GM12874 (cell line): ENCODE measurements at regions not wholly inside any gene's neighbourhood (a gene's known extent, or its start where the extent isn't known, plus 50 kb on each side); places are given as distances from the start of the nearest gene placed in this dataset.

Experiments
- CTCF ChIP-seq: IDR thresholded peaks from 2 replicates; pipeline ENCODE4 v1.5.1; 2011; ENCODE audit warnings: low read depth, mild to moderate bottlenecking, control low read depth, low read length, moderate library complexity; ENCODE audit not compliant: insufficient read depth

GRCh38 chr18:38843291-38843690 lies 1277.7 kb upstream of the CELF4 start:
- no peak for TF ChIP-seq CTCF

- TF ChIP-seq CTCF, result no peak
These were observed 1260.6 kb upstream of the CELF4 start for GRCh38 chr18:38826247-38826646.

DNA sequence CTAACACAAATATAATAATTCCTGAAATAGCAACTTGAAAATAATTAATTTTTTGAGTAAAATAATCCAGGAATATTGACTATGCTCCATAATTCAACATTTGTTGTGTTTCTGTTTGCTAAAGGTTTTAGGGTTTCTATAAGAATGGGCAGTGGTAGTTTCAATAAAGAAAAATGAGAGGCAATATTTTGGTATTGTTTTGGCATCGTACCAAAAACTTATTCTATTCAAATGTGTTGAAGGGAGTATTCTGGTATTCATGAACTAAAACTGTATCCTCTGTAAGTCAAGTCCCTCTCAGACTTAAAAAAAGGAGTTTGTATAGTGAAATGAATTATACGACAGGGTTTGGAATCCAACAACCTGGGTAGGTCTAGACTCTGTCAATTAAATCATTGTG lies 1245.6 kb upstream of the CELF4 start:
- TF ChIP-seq CTCF, result no peak

DNA sequence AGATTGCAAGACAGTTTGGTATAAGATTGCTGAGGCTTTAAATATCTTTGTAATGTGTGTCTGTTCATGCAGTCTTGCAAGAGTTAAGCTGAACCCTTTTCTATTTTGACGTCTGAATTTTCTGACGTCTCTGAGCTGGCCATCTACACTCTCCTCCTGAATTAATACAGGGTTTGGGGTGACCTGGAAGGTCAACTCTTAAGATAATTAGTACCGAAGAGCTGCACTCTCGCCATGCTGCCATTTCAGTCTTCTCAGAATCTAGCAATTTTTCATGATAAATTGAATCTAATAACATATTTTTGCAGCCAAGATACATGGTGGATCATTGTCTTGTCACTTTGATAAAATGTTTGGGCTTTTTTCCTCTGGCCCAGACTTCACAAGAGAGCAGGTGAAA lies 1245.2 kb upstream of the CELF4 start:
- TF ChIP-seq CTCF, result no peak

- TF ChIP-seq CTCF, result no peak
These were observed 1242.3 kb upstream of the CELF4 start for GRCh38 chr18:38807915-38808314.

GRCh38 chr18:38805256-38805655 lies 1239.7 kb upstream of the CELF4 start:
- no peak for TF ChIP-seq CTCF

GRCh38 chr18:38801640-38802039 lies 1236.0 kb upstream of the CELF4 start:
- no peak for TF ChIP-seq CTCF

DNA sequence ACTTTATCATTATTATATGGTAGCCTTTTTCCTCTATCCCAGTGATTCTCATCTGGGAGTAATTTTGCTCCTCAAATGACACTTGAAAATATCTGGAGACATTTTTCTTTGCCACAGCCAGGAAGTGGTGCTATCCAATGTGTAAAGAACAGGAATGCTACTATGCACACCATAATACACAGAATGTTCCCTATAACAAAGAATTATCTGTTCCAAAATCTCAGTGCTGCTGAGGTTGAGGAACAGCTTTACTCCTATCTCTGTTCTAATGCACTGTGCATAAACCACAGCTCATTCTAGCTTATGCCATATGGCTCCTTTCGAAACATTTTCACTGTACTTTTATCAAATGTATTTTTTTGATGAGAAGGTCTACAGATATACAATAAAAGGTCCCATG lies 1231.2 kb upstream of the CELF4 start:
- no peak for TF ChIP-seq CTCF
